GM23338 (cell line): ENCODE measurements at regions not wholly inside any gene's neighbourhood (a gene's known extent, or its start where the extent isn't known, plus 50 kb on each side); places are given as distances from the start of the nearest gene placed in this dataset.

ENCODE experiments used
- ATAC-seq: fragments of 200-7000 bp; cut with Tn5 transposase; 3 replicates; pipeline ENCODE4 v1.9.1; 2020
- DNase-seq: peaks from one replicate; pipeline ENCODE4 v3.0.0-alpha.2; 2015; ENCODE audit warnings: low spot score
- H2AFZ ChIP-seq: fragments of 200-600 bp; sonication (generic); 2 replicates; pipeline ENCODE4 v1.8.0; 2016; ENCODE audit warnings: antibody characterized with exemption, mild to moderate bottlenecking, moderate library complexity
- H3F3A ChIP-seq: fragments of 200-600 bp; sonication (generic); replicated peaks from 2 replicates; pipeline ENCODE4 v1.8.0; 2017; ENCODE audit warnings: antibody characterized with exemption, mixed run types, low read depth
- H3K27ac ChIP-seq: fragments of 200-600 bp; sonication (generic); 2 replicates; pipeline ENCODE4 v1.6.1; 2016; ENCODE audit warnings: low read depth
- H3K27me3 ChIP-seq: fragments of 200-600 bp; sonication (generic); 2 replicates; pipeline ENCODE4 v1.8.0; 2016; ENCODE audit warnings: mild to moderate bottlenecking, mixed run types, moderate library complexity; ENCODE audit not compliant: insufficient read depth
- H3K36me3 ChIP-seq: fragments of 200-600 bp; sonication (generic); 2 replicates; pipeline ENCODE4 v1.8.0; 2016; ENCODE audit warnings: mild to moderate bottlenecking; ENCODE audit not compliant: insufficient read depth
- H3K4me1 ChIP-seq: fragments of 200-600 bp; sonication (generic); 2 replicates; pipeline ENCODE4 v1.8.0; 2016; ENCODE audit warnings: mild to moderate bottlenecking, moderate library complexity; ENCODE audit not compliant: insufficient read depth
- H3K4me2 ChIP-seq: fragments of 200-600 bp; sonication (generic); 2 replicates; pipeline ENCODE4 v1.7.1; 2017; ENCODE audit warnings: mixed run types
- H3K4me3 ChIP-seq: fragments of 200-600 bp; sonication (generic); 2 replicates; pipeline ENCODE4 v1.6.1; 2016; ENCODE audit warnings: mixed run types
- H3K79me2 ChIP-seq: fragments of 200-600 bp; sonication (generic); replicated peaks from 2 replicates; pipeline ENCODE4 v1.8.0; 2017; ENCODE audit warnings: mild to moderate bottlenecking; ENCODE audit not compliant: insufficient read depth
- H3K9me2 ChIP-seq: fragments of 200-600 bp; sonication (generic); 2 replicates; pipeline ENCODE4 v1.8.0; 2017; ENCODE audit not compliant: insufficient read depth
- H4K20me1 ChIP-seq: fragments of 200-600 bp; sonication (generic); replicated peaks from 2 replicates; pipeline ENCODE4 v1.8.0; 2017; ENCODE audit warnings: mild to moderate bottlenecking; ENCODE audit not compliant: insufficient read depth
- H3K27ac Mint-ChIP-seq: 2 replicates; pipeline ENCODE4 v1.8.0; 2020; ENCODE audit warnings: inconsistent platforms, mild to moderate bottlenecking, moderate library complexity, mixed read lengths
- H3K27me3 Mint-ChIP-seq: 3 replicates; pipeline ENCODE4 v1.8.0; 2022; ENCODE audit warnings: low read depth, mild to moderate bottlenecking, moderate library complexity, mixed read lengths, inconsistent platforms; ENCODE audit not compliant: insufficient read depth, poor library complexity
- H3K36me3 Mint-ChIP-seq: 3 replicates; pipeline ENCODE4 v1.8.0; 2021; ENCODE audit warnings: low read depth, mild to moderate bottlenecking, inconsistent platforms, moderate library complexity, mixed read lengths
- H3K4me1 Mint-ChIP-seq: 3 replicates; pipeline ENCODE4 v1.8.0; 2020; ENCODE audit warnings: mild to moderate bottlenecking, inconsistent platforms, mixed read lengths
- H3K4me3 Mint-ChIP-seq: 3 replicates; pipeline ENCODE4 v1.8.0; 2021; ENCODE audit warnings: moderate library complexity, mild to moderate bottlenecking, inconsistent platforms, mixed read lengths
- H3K9me3 Mint-ChIP-seq: 3 replicates; pipeline ENCODE4 v1.8.0; 2020; ENCODE audit warnings: moderate library complexity, mild to moderate bottlenecking, inconsistent platforms, mixed read lengths
- ETS1 ChIP-seq: IDR thresholded peaks from 2 replicates; pipeline ENCODE4 v1.6.1; 2016; ENCODE audit warnings: antibody characterized with exemption
- EZH2 ChIP-seq: fragments of 200-600 bp; sonication (generic); IDR thresholded peaks from one replicate; pipeline ENCODE4 v1.8.0; 2017; ENCODE audit warnings: antibody characterized with exemption, mild to moderate bottlenecking, low read depth; ENCODE audit not compliant: unreplicated experiment
- EZH2phosphoT487 ChIP-seq: fragments of 200-600 bp; sonication (generic); IDR thresholded peaks from one replicate; pipeline ENCODE4 v1.8.1; 2018; ENCODE audit warnings: antibody characterized with exemption; ENCODE audit not compliant: unreplicated experiment
- JUNB ChIP-seq: IDR thresholded peaks from one replicate; pipeline ENCODE4 v1.6.1; 2016; ENCODE audit warnings: antibody characterized with exemption; ENCODE audit not compliant: unreplicated experiment
- NANOG ChIP-seq: IDR thresholded peaks from 2 replicates; pipeline ENCODE4 v1.6.1; 2016; ENCODE audit warnings: antibody characterized with exemption, borderline replicate concordance
- REST ChIP-seq: IDR thresholded peaks from one replicate; pipeline ENCODE4 v1.6.1; 2018; ENCODE audit warnings: antibody characterized with exemption; ENCODE audit not compliant: unreplicated experiment
- STAT1 ChIP-seq: IDR thresholded peaks from one replicate; pipeline ENCODE4 v1.6.1; 2016; ENCODE audit warnings: antibody characterized with exemption; ENCODE audit not compliant: unreplicated experiment
- ZNF114 ChIP-seq: fragments of 250-450 bp; sonication (Bioruptor Pico); IDR thresholded peaks from 2 replicates; pipeline ENCODE4 v1.5.0; 2020; ENCODE audit warnings: mild to moderate bottlenecking, moderate library complexity
- ZNF462 ChIP-seq: fragments of 250-450 bp; sonication (Bioruptor Pico); IDR thresholded peaks from 2 replicates; pipeline ENCODE4 v1.5.0; 2020; ENCODE audit warnings: mild to moderate bottlenecking, moderate library complexity

- no peak overlapping the region for H3K4me3 ChIP-seq
- no peak overlapping the region for H3K4me2 ChIP-seq
- peak; percentile 67 for DNase-seq
- Mint-ChIP-seq H3K4me1 (peaks cover 15% of the 10 kb centered on the region), H3K27me3 (peaks cover 2% of the 10 kb centered on the region), H3K4me3 (no peak overlapping the region), H3K9me3 (peaks cover 9% of the 10 kb centered on the region; the same call in 2 of the 3 replicates), H3K36me3 (no peaks in the 10 kb centered on the region; the same call in 2 of the 3 replicates), H3K27ac (peak overlapping the region; percentile 90)
- H3K27ac ChIP-seq, result no peak overlapping the region
- no peak overlapping the region for H2AFZ ChIP-seq
- H3K79me2 ChIP-seq, result no peaks in the 10 kb centered on the region
- peaks cover 10% of the 10 kb centered on the region for H3K4me1 ChIP-seq
- peak; percentile 42; the same call in 1 of the 3 replicates for ATAC-seq
- no peaks in the 10 kb centered on the region for H3F3A ChIP-seq
- 0 out of 2 replicates have a peak, but pooled peaks cover 3% of the 10 kb centered on the region for H3K9me2 ChIP-seq
- H3K27me3 ChIP-seq, result no peaks in the 10 kb centered on the region
- TF ChIP-seq EZH2 (no peak), EZH2phosphoT487 (no peak), ZNF114 (no peak), REST (no peak), NANOG (no peak), JUNB (no peak), STAT1 (no peak), ETS1 (no peak), ZNF462 (CRISPR knock-in tag) (no peak)
- H4K20me1 ChIP-seq, result no peaks in the 10 kb centered on the region
- H3K36me3 ChIP-seq, result no peaks in the 10 kb centered on the region
Measured at GRCh38 chr1:243939167-243939848, 89.3 kb upstream of the AKT3 start.
